ENCODE measurements at regions not wholly inside any gene's neighbourhood (a gene's known extent, or its start where the extent isn't known, plus 50 kb on each side); places are given as distances from the start of the nearest gene placed in this dataset.
A peak's percentile ranks its signal among the peaks of the same experiment; 100 is the strongest.

GRCh38 chr4:124262211-124263179 is 450.0 kb downstream of the ANKRD50 start:
- Histone ChIP-seq H4K20me1 (ENCODE audit: insufficient read depth) (no peaks in the 10 kb centered on the region), H2AFZ (peak overlapping the region; percentile 66), H3F3A (ENCODE audit: insufficient read depth) (peaks cover 4% of the 10 kb centered on the region; the same call in 1 of the 2 replicates), H3K4me2 (ENCODE audit: unreplicated experiment) (peak overlapping the region; percentile 56), H3K4me3 (peak overlapping the region; percentile 10; the same call in 1 of the 2 replicates), H3K4me1 (ENCODE audit: insufficient read depth) (peaks cover 8% of the 10 kb centered on the region), H3K79me2 (ENCODE audit: insufficient read depth) (no peaks in the 10 kb centered on the region), H3K27me3 (replicated peaks; ENCODE audit: insufficient read depth) (no peaks in the 10 kb centered on the region), H3K36me3 (ENCODE audit: low read depth) (no peaks in the 10 kb centered on the region), H3K9me3 (ENCODE audit: low read depth) (no peaks in the 10 kb centered on the region), H3K27ac (no peak overlapping the region), H3K9me2 (ENCODE audit: insufficient read depth) (no peaks in the 10 kb centered on the region), H3K9ac (no peak overlapping the region)
- TF ChIP-seq EZH2phosphoT487 (IDR thresholded peaks at IDR 0.05; ENCODE audit: insufficient read depth, low read depth) (no peak), EZH2 (IDR thresholded peaks at IDR 0.05; ENCODE audit: insufficient read depth, poor library complexity, severe bottlenecking) (no peak)
- 3 to 6% methylated on average over 7 of the region's 7 CpGs for WGBS, 2 experiments (ENCODE audit: low coverage in 1 of 2, low lambda C conversion rate in 2 of 2, missing lambda C conversion rate in 2 of 2)
- DNase-seq = peak; percentile 88
- in situ Hi-C loops (cut with MboI) = loop anchor here (10.0 to 25.0 kb wide), 2 partner anchors 600 to 1168 kb away; no protein-coding TSS in a partner anchor

GRCh38 chr4:124265701-124266100 is 446.8 kb downstream of the ANKRD50 start:
- no peak for TF ChIP-seq EZH2phosphoT487 (IDR thresholded peaks at IDR 0.05; ENCODE audit: insufficient read depth, low read depth)
- no peak for TF ChIP-seq EZH2 (IDR thresholded peaks at IDR 0.05; ENCODE audit: insufficient read depth, poor library complexity, severe bottlenecking)
- H3K27ac ChIP-seq = no peak overlapping the region
- H4K20me1 ChIP-seq (ENCODE audit: insufficient read depth) = no peaks in the 10 kb centered on the region
- no peak overlapping the region for H3K4me2 ChIP-seq (ENCODE audit: unreplicated experiment)
- peak; percentile 55 for DNase-seq
- no peak overlapping the region for H3K4me3 ChIP-seq
- no peaks in the 10 kb centered on the region for H3K36me3 ChIP-seq (ENCODE audit: low read depth)
- no peaks in the 10 kb centered on the region for H3K27me3 ChIP-seq (replicated peaks; ENCODE audit: insufficient read depth)
- H3K79me2 ChIP-seq (ENCODE audit: insufficient read depth) = no peaks in the 10 kb centered on the region
- 91 to 100% methylated on average over 1 of the region's 1 CpG for WGBS, 2 experiments (ENCODE audit: low coverage in 1 of 2, low lambda C conversion rate in 2 of 2, missing lambda C conversion rate in 2 of 2)
- H3K9ac ChIP-seq = no peak overlapping the region
- in situ Hi-C loops (cut with MboI) = loop anchor here (10.0 to 25.0 kb wide), 2 partner anchors 603 to 1171 kb away; no protein-coding TSS in a partner anchor
- no peaks in the 10 kb centered on the region for H3K9me2 ChIP-seq (ENCODE audit: insufficient read depth)
- peaks cover 4% of the 10 kb centered on the region; the same call in 1 of the 2 replicates for H3F3A ChIP-seq (ENCODE audit: insufficient read depth)
- H3K9me3 ChIP-seq (ENCODE audit: low read depth) = no peaks in the 10 kb centered on the region
- H3K4me1 ChIP-seq (ENCODE audit: insufficient read depth) = peaks cover 8% of the 10 kb centered on the region
- no peak overlapping the region for H2AFZ ChIP-seq

- H4K20me1 ChIP-seq (ENCODE audit: insufficient read depth) = no peaks in the 10 kb centered on the region
- TF ChIP-seq EZH2 (IDR thresholded peaks at IDR 0.05; ENCODE audit: insufficient read depth, poor library complexity, severe bottlenecking) (no peak), EZH2phosphoT487 (IDR thresholded peaks at IDR 0.05; ENCODE audit: insufficient read depth, low read depth) (no peak)
- in situ Hi-C loops (cut with MboI) = loop anchor here (10.0 to 25.0 kb wide), 2 partner anchors 604 to 1172 kb away; no protein-coding TSS in a partner anchor
- H3K9me3 ChIP-seq (ENCODE audit: low read depth) = no peaks in the 10 kb centered on the region
- no peak overlapping the region for H3K4me3 ChIP-seq
- no peak overlapping the region for H2AFZ ChIP-seq
- no peaks in the 10 kb centered on the region for H3K79me2 ChIP-seq (ENCODE audit: insufficient read depth)
- WGBS, 2 experiments (ENCODE audit: low coverage in 1 of 2, low lambda C conversion rate in 2 of 2, missing lambda C conversion rate in 2 of 2) = 22 to 33% methylated on average over 3 of the region's 3 CpGs
- H3K9ac ChIP-seq = no peak overlapping the region
- no peaks in the 10 kb centered on the region for H3K9me2 ChIP-seq (ENCODE audit: insufficient read depth)
- H3K27ac ChIP-seq = no peak overlapping the region
- H3K36me3 ChIP-seq (ENCODE audit: low read depth) = no peaks in the 10 kb centered on the region
- H3K27me3 ChIP-seq (replicated peaks; ENCODE audit: insufficient read depth) = no peaks in the 10 kb centered on the region
- H3K4me2 ChIP-seq (ENCODE audit: unreplicated experiment) = no peak overlapping the region
- peaks cover 4% of the 10 kb centered on the region; the same call in 1 of the 2 replicates for H3F3A ChIP-seq (ENCODE audit: insufficient read depth)
- no peak for DNase-seq
- peaks cover 8% of the 10 kb centered on the region for H3K4me1 ChIP-seq (ENCODE audit: insufficient read depth)
Observed at GRCh38 chr4:124266721-124267120, 445.8 kb downstream of the ANKRD50 start.

GRCh38 chr4:124276461-124276860 is 436.1 kb downstream of the ANKRD50 start:
- Histone ChIP-seq H3K27me3 (replicated peaks; ENCODE audit: insufficient read depth) (no peaks in the 10 kb centered on the region), H3K9ac (no peak overlapping the region), H3K4me3 (no peak overlapping the region), H3K27ac (no peak overlapping the region), H2AFZ (no peak overlapping the region), H3K79me2 (ENCODE audit: insufficient read depth) (no peaks in the 10 kb centered on the region), H3K4me1 (ENCODE audit: insufficient read depth) (peaks cover 24% of the 10 kb centered on the region), H3F3A (ENCODE audit: insufficient read depth) (peaks cover 13% of the 10 kb centered on the region; the same call in 1 of the 2 replicates), H4K20me1 (ENCODE audit: insufficient read depth) (no peaks in the 10 kb centered on the region), H3K9me2 (ENCODE audit: insufficient read depth) (no peaks in the 10 kb centered on the region), H3K36me3 (ENCODE audit: low read depth) (no peaks in the 10 kb centered on the region), H3K9me3 (ENCODE audit: low read depth) (no peaks in the 10 kb centered on the region), H3K4me2 (ENCODE audit: unreplicated experiment) (no peak overlapping the region)
- DNase-seq = peak; percentile 8
- TF ChIP-seq EZH2phosphoT487 (IDR thresholded peaks at IDR 0.05; ENCODE audit: insufficient read depth, low read depth) (no peak), EZH2 (IDR thresholded peaks at IDR 0.05; ENCODE audit: insufficient read depth, poor library complexity, severe bottlenecking) (no peak)
- in situ Hi-C loops (cut with MboI) = no loop called here
